GM18858 (cell line): ENCODE measurements at regions not wholly inside any gene's neighbourhood (a gene's known extent, or its start where the extent isn't known, plus 50 kb on each side); places are given as distances from the start of the nearest gene placed in this dataset.

Experiments used
- ATAC-seq: cut with Tn5 transposase; IDR thresholded peaks from one replicate; pipeline ENCODE4 v1.9.1; 2021; ENCODE audit not compliant: unreplicated experiment

- ATAC-seq = no peak
Observed at GRCh38 chr12:91432089-91432488, 249.5 kb upstream of the DCN start.

DNA sequence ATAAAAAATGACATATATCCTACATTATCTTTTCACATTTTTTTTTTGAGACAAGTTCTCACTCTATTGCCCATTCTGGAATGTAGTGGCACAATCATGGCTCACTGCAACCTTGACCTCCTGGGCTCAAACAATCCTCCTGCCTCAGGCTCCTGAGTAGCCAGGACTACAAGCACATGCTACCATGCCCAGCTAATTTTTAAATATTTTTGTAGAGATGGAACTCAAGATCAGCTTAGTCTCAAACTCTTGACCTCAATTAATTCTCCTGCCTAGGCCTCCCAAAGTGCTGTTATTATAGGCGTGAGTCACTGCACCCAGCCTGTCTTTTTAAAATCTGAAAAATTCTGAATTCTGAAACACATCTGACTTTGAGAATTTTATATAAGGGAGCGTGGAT lies 241.9 kb upstream of the DCN start:
- ATAC-seq = no peak

DNA sequence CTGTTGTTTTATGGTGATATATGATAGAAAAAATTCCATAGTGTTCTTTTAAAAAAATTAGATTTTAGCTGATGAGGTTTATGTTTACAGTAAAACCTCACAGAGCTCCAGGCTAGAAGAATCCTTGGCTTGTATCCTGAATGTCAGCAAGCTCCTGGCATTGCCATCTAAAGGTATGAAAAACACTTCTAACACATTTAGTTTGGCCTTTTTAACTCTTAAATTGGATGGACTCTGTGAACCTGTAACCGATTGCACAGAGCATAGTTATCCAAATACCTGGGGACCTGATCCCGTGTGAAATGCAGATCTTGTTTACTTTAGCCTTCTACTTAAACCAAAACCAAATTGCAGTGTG lies 241.1 kb upstream of the DCN start:
- ATAC-seq = no peak

GRCh38 chr12:91422811-91423692 lies 240.4 kb upstream of the DCN start:
- no peak for ATAC-seq

GRCh38 chr12:91422127-91422526 lies 239.5 kb upstream of the DCN start:
- no peak for ATAC-seq

GRCh38 chr12:91419809-91420208 lies 237.2 kb upstream of the DCN start:
- ATAC-seq = no peak

- no peak for ATAC-seq
Observed at GRCh38 chr12:91418221-91419090, 235.8 kb upstream of the DCN start.

DNA sequence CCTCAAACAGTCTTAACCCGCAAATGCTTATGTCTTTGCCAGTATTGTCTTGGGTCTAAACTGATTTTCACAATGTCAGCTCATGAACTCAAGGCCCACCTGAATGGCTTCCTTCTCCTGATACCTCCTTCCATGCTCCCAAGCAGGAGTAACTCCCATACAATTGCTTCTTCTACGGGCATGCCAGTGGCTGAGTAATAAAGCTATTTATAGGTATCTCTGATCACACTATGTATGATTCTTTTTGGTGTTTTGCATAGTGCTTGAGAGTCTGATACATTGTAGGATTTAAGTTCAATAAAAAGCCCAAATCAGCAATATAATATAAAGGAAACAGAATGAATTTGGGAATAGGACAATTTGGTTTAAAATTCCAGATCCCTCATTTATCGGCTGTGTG lies 235.0 kb upstream of the DCN start:
- no peak for ATAC-seq

- ATAC-seq = no peak
Observed at GRCh38 chr12:91414636-91415035, 232.0 kb upstream of the DCN start.

GRCh38 chr12:91413581-91414546 lies 231.2 kb upstream of the DCN start:
- no peak for ATAC-seq

- ATAC-seq = no peak
Observed at GRCh38 chr12:91406920-91407341, 224.3 kb upstream of the DCN start.

DNA sequence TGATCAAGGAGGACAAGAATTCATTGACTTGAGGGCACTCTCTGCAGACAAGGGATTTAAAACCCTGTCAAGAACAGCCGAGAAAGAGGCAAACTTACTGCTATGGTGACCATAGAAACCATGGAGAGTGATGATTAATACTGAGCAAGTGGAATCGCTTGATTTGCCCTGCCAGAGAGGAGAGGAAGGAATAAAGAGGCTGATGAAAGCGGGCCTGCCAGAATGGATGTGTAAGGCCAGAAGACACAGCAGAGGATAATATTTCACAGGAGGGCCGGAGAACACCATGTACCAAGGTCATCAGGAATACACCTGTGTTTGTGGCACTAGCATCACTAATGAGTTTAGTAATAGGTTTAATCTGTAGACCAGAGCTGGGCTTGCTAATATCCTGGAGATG lies 221.8 kb upstream of the DCN start:
- no peak for ATAC-seq

DNA sequence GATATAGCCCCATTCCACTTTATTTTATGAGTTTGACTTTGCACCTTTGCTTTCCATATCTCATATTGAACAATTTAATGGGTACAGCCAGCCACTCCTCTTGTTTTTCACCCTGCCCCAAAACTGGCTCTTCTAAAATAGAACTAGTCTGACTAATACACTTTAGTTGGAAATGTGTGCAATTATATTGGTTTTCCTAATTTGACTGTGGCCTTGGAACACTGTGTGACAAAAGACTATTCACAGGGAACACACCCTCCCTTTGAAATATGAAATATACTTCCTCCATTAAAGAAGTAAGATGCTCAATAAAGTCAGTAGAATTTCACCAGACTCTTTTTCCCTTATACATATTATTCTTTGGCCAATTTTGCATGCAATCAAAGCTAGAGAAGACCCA lies 218.6 kb upstream of the DCN start:
- ATAC-seq = no peak

DNA sequence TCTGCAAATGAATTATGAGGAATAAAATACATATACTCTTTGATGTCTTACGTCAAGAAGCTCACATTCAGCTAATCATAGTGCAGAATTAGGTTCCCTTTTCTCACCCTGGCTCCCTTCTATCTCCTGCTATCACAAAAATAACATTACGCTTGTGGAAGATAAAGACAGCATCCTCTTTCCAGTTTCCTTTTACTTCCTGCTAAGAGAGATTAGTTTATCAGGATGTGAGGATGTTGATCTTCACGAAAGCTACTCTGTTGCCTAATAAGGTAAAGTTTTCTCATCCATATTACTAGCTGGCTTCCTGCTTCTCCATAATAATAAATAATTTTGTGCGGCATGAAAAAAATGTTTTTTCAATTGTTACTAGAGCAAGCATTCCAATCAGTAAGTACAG lies 217.7 kb upstream of the DCN start:
- no peak for ATAC-seq

DNA sequence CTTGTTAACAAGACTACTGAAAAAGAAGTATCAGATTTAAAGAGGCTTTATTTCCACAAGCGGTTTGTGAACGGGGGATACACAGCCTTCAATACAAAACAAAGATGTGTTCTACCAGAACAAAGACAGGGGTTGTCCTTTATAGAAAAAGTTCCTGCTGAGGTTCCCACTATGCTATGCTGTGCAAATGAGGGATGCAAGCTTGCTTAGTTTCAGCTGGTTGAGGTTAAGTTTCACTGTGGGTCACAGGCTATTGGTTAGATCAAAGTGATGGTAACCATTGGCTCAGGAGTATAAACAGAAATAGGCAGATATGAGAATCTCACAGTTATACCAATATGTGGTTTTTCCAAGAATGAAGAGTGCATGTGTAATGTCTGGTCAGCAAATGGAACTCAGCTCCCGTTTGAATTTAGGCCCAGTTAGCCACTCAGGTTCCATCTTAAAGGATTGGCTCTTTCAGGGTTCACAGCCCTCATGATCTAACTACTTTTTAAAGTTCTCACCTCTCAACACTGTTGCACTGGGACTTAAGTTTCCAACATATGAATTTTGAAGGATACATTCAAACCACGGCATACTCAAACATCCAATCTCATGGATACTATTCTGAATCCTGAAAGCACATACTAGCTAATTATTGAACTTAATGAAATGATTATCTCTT lies 215.4 kb upstream of the DCN start:
- ATAC-seq = no peak

DNA sequence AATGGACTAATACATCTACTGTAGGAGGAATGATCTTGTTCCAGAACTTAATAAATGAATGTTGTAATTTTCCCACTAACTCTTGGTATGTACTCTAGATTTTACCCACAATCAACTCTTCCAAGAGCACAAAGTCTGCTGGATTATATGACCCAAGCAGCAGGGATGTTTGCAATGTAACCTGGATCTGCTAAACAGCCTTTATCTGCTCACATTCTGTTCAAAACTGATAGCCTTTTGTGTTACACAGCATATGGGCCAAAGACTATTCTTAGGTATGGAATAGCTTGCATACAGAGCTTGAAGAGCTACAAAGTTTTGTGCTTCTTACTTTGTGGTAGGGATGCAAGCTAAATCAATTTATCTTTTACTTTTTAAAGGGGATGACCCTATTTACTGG lies 213.7 kb upstream of the DCN start:
- ATAC-seq = no peak

DNA sequence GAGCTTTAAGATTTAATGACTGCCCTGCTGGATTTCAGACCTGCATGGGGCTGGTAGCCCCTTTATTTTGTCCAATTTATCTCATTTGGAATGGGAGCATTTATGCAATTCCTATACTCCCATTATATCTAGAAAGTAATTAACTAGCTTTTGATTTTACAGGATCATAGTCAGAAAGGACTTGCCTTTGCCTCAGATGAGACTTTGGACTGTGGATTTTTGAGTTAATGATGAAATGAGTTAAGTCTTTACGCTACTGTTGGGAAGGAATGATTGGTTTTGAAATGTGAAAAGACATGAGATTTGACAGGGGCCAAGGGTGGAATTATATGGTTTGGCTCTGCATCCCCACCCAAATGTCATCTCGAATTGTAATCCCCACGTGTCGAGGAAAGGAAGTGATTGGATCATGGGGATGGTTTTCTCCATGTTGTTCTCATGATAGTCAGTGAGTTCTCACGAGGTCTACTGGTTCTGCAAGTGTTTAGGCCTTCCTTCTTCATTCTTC lies 213.1 kb upstream of the DCN start:
- ATAC-seq = no peak

DNA sequence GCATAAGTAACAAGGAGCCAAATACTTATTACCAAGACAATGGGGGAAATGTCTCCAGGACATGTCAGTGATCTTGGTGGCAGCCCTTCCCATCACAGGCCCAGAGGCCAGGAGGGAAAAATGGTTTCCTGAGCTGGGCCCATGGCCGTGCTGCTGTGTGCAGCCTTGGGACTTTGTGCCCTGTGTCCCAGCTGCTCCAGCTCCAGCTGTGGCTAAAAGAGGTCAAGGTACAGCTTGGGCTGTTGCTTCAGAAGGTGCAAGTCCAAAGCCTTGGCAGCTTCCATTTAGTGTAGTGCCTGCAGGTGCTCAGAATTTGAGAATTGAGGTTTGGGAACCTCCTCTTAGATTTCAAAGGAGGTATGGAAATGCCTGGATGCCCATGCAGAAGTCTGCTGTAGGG lies 212.3 kb upstream of the DCN start:
- ATAC-seq = no peak

DNA sequence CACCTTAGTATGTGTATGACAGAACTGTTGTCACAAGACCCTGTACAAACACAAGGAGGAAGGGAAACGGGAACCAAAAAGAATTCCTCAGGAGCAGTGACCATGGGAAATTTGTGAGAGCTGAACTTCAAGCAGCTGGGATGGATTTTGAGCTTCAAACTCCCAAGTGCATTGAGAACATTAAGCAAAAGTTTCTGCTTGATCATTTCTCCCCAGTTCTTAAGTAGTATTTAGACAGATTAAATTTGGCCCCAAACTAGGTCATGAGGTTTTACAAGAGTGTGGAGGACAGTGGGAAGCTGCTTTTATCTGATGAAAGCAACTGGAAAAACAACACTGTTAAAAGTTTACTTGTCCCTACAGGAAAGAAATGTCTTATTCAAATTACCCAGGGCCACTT lies 206.0 kb upstream of the DCN start:
- ATAC-seq = no peak

DNA sequence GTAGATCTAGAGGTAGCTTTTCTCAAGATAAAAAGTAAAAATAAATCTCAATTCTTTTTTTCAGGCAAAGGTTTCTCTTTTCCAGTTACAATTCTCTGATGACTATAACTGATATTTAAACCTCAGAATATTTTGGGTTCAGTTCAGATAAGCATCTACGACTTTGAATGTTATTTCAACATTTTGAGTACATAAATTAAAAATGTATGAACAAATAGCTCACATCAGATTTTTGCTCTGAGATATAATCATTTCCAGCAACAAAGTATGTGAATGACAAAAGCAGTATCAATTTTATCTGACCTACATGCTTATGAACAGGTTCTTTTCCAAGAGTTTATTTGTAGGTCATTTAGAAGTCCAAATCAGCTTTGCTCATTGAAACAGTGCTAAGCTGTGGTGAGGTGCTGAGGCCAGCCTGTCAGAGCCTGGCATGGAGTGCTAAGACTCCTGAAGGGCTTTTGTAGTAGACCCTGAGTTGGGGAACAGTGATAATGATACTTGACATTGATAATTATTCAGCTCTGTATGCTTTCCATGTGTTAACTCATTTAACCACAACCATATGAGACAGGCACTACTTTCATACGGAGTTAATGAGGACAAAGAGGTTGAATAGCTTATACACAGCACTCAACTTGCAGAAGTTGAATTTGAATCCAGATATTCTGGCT lies 205.0 kb upstream of the DCN start:
- ATAC-seq = no peak
